PC-3 (cell line): ENCODE measurements at regions not wholly inside any gene's neighbourhood (a gene's known extent, or its start where the extent isn't known, plus 50 kb on each side); places are given as distances from the start of the nearest gene placed in this dataset.

Experiments
- ATAC-seq: fragments of 200-7000 bp; cut with Tn5 transposase; 2 replicates; pipeline ENCODE4 v1.9.1; 2020; ENCODE audit warnings: mild to moderate bottlenecking, moderate library complexity
- BruUV-seq: library from RNA; stranded (reverse); fragments of 400-500 nt; replicated peaks from 2 replicates; lab custom pipeline; 2021; lab: Mats Ljungman, UMichigan
- CTCF ChIA-PET: fragments of 300-600 bp; sonication (Branson Sonifier 250); formaldehyde crosslinking; loops from one replicate; lab custom pipeline; 2022; ENCODE audit warnings: antibody characterized with exemption; lab: Charles Lee
- POLR2A ChIA-PET: fragments of 300-600 bp; sonication (Branson Sonifier 250); formaldehyde crosslinking; loops from one replicate; lab custom pipeline; 2022; ENCODE audit warnings: antibody characterized with exemption; ENCODE audit not compliant: unreplicated experiment; lab: Charles Lee
- DNase-seq: peaks from one replicate; pipeline ENCODE4 v3.0.0-alpha.2; 2015
- H2AFZ ChIP-seq: fragments of 300-600 bp; sonication (generic); 2 replicates; pipeline ENCODE4 v1.6.0; 2016; ENCODE audit warnings: antibody characterized with exemption, low read length
- H3F3A ChIP-seq: fragments of 300-600 bp; sonication (generic); one replicate; pipeline ENCODE4 v1.6.0; 2017; ENCODE audit warnings: antibody characterized with exemption, low read length, control low read depth, mild to moderate bottlenecking; ENCODE audit not compliant: unreplicated experiment
- H3K27ac ChIP-seq: fragments of 300-600 bp; sonication (generic); 2 replicates; pipeline ENCODE4 v1.5.1; 2016; ENCODE audit warnings: mild to moderate bottlenecking, low read length
- H3K27me3 ChIP-seq: fragments of 300-600 bp; sonication (generic); 2 replicates; pipeline ENCODE4 v1.6.1; 2016; ENCODE audit warnings: low read length, mixed read lengths
- H3K36me3 ChIP-seq: fragments of 300-600 bp; sonication (generic); 2 replicates; pipeline ENCODE4 v1.6.1; 2016; ENCODE audit warnings: low read depth, mixed run types, low read length, mixed read lengths
- H3K4me1 ChIP-seq: fragments of 300-600 bp; sonication (generic); 2 replicates; pipeline ENCODE4 v1.5.1; 2016; ENCODE audit warnings: low read length; ENCODE audit not compliant: insufficient read depth
- H3K4me2 ChIP-seq: fragments of 300-600 bp; sonication (generic); 2 replicates; pipeline ENCODE4 v1.6.0; 2016; ENCODE audit warnings: low read length
- H3K4me3 ChIP-seq: fragments of 300-600 bp; sonication (generic); 2 replicates; pipeline ENCODE4 v1.5.1; 2016; ENCODE audit warnings: mild to moderate bottlenecking, low read length, mixed read lengths
- H3K79me2 ChIP-seq: fragments of 300-600 bp; sonication (generic); 2 replicates; pipeline ENCODE4 v1.6.1; 2017; ENCODE audit warnings: low read length, mixed read lengths
- H3K9ac ChIP-seq: fragments of 300-600 bp; sonication (generic); 2 replicates; pipeline ENCODE4 v1.6.0; 2016; ENCODE audit warnings: mild to moderate bottlenecking, low read length
- H3K9me2 ChIP-seq: fragments of 300-600 bp; sonication (generic); replicated peaks from 2 replicates; pipeline ENCODE4 v1.6.1; 2016; ENCODE audit warnings: mixed run types, low read length, mixed read lengths
- H3K9me3 ChIP-seq: fragments of 300-600 bp; sonication (generic); 2 replicates; pipeline ENCODE4 v1.6.1; 2016; ENCODE audit warnings: low read length, mixed read lengths
- H4K20me1 ChIP-seq: fragments of 300-600 bp; sonication (generic); 2 replicates; pipeline ENCODE4 v1.6.1; 2016; ENCODE audit warnings: low read length, mixed read lengths
- CTCF ChIP-seq: fragments of 300-600 bp; sonication (generic); conservative IDR thresholded peaks from 2 replicates; pipeline ENCODE4 v1.5.1; 2017; ENCODE audit warnings: antibody characterized with exemption, low read depth, mild to moderate bottlenecking, low read length
- EZH2 ChIP-seq: fragments of 300-600 bp; sonication (generic); IDR thresholded peaks from one replicate; pipeline ENCODE4 v1.6.1; 2017; ENCODE audit warnings: antibody characterized with exemption, mild to moderate bottlenecking, low read length; ENCODE audit not compliant: unreplicated experiment
- EZH2phosphoT487 ChIP-seq: fragments of 300-600 bp; sonication (generic); IDR thresholded peaks from 2 replicates; pipeline ENCODE4 v1.6.1; 2018; ENCODE audit warnings: mild to moderate bottlenecking, antibody characterized with exemption, low read length, borderline replicate concordance
- intact Hi-C: fragments of 100-400 bp; cut with micrococcal nuclease; formaldehyde crosslinking; loops from 2 replicates; pipeline ENCODE4 v1.9.0; 2023

GRCh38 chr6:167737205-167737830 is 89.4 kb upstream of the AFDN start:
- no peak for TF ChIP-seq EZH2
- no peak for TF ChIP-seq CTCF
- TF ChIP-seq EZH2phosphoT487: no peak
- H3K4me1 ChIP-seq: no peaks in the 10 kb centered on the region
- ChIA-PET POLR2A (no interaction called here), CTCF (no interaction called here)
- H3K27ac ChIP-seq: no peak overlapping the region
- ATAC-seq (no peak), DNase-seq (no peak)
- H3K27me3 ChIP-seq: peaks cover 43% of the 10 kb centered on the region
- H4K20me1 ChIP-seq: no peaks in the 10 kb centered on the region
- no peak overlapping the region for H3K9ac ChIP-seq
- BruUV-seq: no TSS peak
- no peak overlapping the region for H3K4me3 ChIP-seq
- H3K9me2 ChIP-seq: no peaks in the 10 kb centered on the region
- H2AFZ ChIP-seq: no peak overlapping the region
- intact Hi-C loops: no loop called here
- H3K4me2 ChIP-seq: no peak overlapping the region
- no peaks in the 10 kb centered on the region for H3F3A ChIP-seq
- no peaks in the 10 kb centered on the region for H3K9me3 ChIP-seq
- no peaks in the 10 kb centered on the region for H3K36me3 ChIP-seq
- no peaks in the 10 kb centered on the region for H3K79me2 ChIP-seq

GRCh38 chr6:167738386-167738785 is 88.3 kb upstream of the AFDN start:
- Histone ChIP-seq H3K4me1 (no peaks in the 10 kb centered on the region), H3K27ac (no peak overlapping the region), H3K27me3 (peaks cover 41% of the 10 kb centered on the region), H3K4me3 (no peak overlapping the region), H3K4me2 (no peak overlapping the region), H3K9ac (no peak overlapping the region), H2AFZ (no peak overlapping the region), H4K20me1 (no peaks in the 10 kb centered on the region), H3K36me3 (no peaks in the 10 kb centered on the region), H3K9me3 (no peaks in the 10 kb centered on the region), H3F3A (no peaks in the 10 kb centered on the region), H3K79me2 (no peaks in the 10 kb centered on the region), H3K9me2 (no peaks in the 10 kb centered on the region)
- ChIA-PET POLR2A (no interaction called here), CTCF (no interaction called here)
- ATAC-seq: no peak
- intact Hi-C loops: no loop called here
- BruUV-seq: no TSS peak
- DNase-seq: no peak
- TF ChIP-seq EZH2 (no peak), CTCF (no peak), EZH2phosphoT487 (no peak)

- CTCF ChIA-PET: no interaction called here
- no peak for TF ChIP-seq CTCF
Observed at GRCh38 chr6:167739721-167740475, 86.8 kb upstream of the AFDN start.

More at GRCh38 chr6:167739721-167740475, 86.8 kb upstream of the AFDN start:
- Histone ChIP-seq H3K4me3 (no peak overlapping the region), H3K4me1 (no peaks in the 10 kb centered on the region), H4K20me1 (no peaks in the 10 kb centered on the region), H3K9ac (no peak overlapping the region), H2AFZ (no peak overlapping the region), H3K4me2 (no peak overlapping the region), H3K79me2 (no peaks in the 10 kb centered on the region), H3K36me3 (no peaks in the 10 kb centered on the region), H3K9me2 (no peaks in the 10 kb centered on the region), H3K9me3 (no peaks in the 10 kb centered on the region), H3K27ac (no peak overlapping the region), H3F3A (no peaks in the 10 kb centered on the region), H3K27me3 (peaks cover 51% of the 10 kb centered on the region)
- ATAC-seq: no peak
- intact Hi-C loops: no loop called here
- DNase-seq: no peak
- no TSS peak for BruUV-seq
- POLR2A ChIA-PET: no interaction called here
